Lower lobe of right lung (tissue), 2 donors: ENCODE measurements at regions not wholly inside any gene's neighbourhood (a gene's known extent, or its start where the extent isn't known, plus 50 kb on each side); places are given as distances from the start of the nearest gene placed in this dataset.

Experiments
- ATAC-seq, 2 donors: fragments of 200-7000 bp; cut with Tn5 transposase; one replicate each; pipeline ENCODE4 v1.9.1; 2020 to 2022; ENCODE audit warnings: mild to moderate bottlenecking in 2 of 2, moderate library complexity in 2 of 2
- DNase-seq: peaks from one replicate; pipeline ENCODE4 v3.0.0-alpha.2; 2020
- H3K27ac ChIP-seq: fragments of 200-600 bp; one replicate; pipeline ENCODE4 v1.8.0; 2022
- H3K27me3 ChIP-seq: fragments of 200-600 bp; one replicate; pipeline ENCODE4 v1.8.0; 2022; ENCODE audit warnings: low read depth
- H3K36me3 ChIP-seq: fragments of 200-600 bp; one replicate; pipeline ENCODE4 v1.8.0; 2022; ENCODE audit warnings: mild to moderate bottlenecking
- H3K4me1 ChIP-seq: fragments of 200-600 bp; one replicate; pipeline ENCODE4 v1.8.0; 2022
- H3K4me3 ChIP-seq: fragments of 200-600 bp; one replicate; pipeline ENCODE4 v1.8.0; 2022; ENCODE audit warnings: mild to moderate bottlenecking
- H3K9me3 ChIP-seq: fragments of 200-600 bp; one replicate; pipeline ENCODE4 v1.8.0; 2022
- CTCF ChIP-seq: fragments of 200-600 bp; IDR thresholded peaks from one replicate; pipeline ENCODE4 v1.8.0; 2022; ENCODE audit warnings: antibody characterized with exemption, mild to moderate bottlenecking
- intact Hi-C: fragments of 100-400 bp; cut with DNase I; formaldehyde crosslinking; loops from one replicate; pipeline ENCODE4 v1.11.0; 2022
- donor health status: DM: no; HTN: yes; CAD: no; lungs with severe emphysema.

GRCh38 chr5:103357636-103358035 is 99.1 kb downstream of the MACIR start:
- H3K9me3 ChIP-seq: no peaks in the 10 kb centered on the region
- intact Hi-C loops: no loop called here
- no peaks in the 10 kb centered on the region for H3K36me3 ChIP-seq
- no peaks in the 10 kb centered on the region for H3K27me3 ChIP-seq
- ATAC-seq (no peak), DNase-seq (no peak)
- no peak overlapping the region for H3K27ac ChIP-seq
- no peak overlapping the region for H3K4me3 ChIP-seq
- no peaks in the 10 kb centered on the region for H3K4me1 ChIP-seq
- no peak for TF ChIP-seq CTCF

- Histone ChIP-seq H3K27ac (no peak overlapping the region), H3K36me3 (no peaks in the 10 kb centered on the region), H3K4me3 (no peak overlapping the region), H3K27me3 (no peaks in the 10 kb centered on the region), H3K9me3 (no peaks in the 10 kb centered on the region), H3K4me1 (no peaks in the 10 kb centered on the region)
- ATAC-seq (no peak), DNase-seq (no peak)
- intact Hi-C loops: no loop called here
- TF ChIP-seq CTCF: no peak
These were observed 98.0 kb downstream of the MACIR start for GRCh38 chr5:103356350-103357091.

GRCh38 chr5:103355579-103355978 is 97.0 kb downstream of the MACIR start:
- no peak for DNase-seq
- no peaks in the 10 kb centered on the region for H3K36me3 ChIP-seq
- no peak overlapping the region for H3K4me3 ChIP-seq
- no peak overlapping the region for H3K27ac ChIP-seq
- intact Hi-C loops: no loop called here
- no peak for TF ChIP-seq CTCF
- H3K27me3 ChIP-seq: no peaks in the 10 kb centered on the region
- no peaks in the 10 kb centered on the region for H3K9me3 ChIP-seq
- ATAC-seq: no peak
- no peaks in the 10 kb centered on the region for H3K4me1 ChIP-seq

- Histone ChIP-seq H3K27me3 (no peaks in the 10 kb centered on the region), H3K27ac (no peak overlapping the region), H3K9me3 (no peaks in the 10 kb centered on the region), H3K4me1 (no peaks in the 10 kb centered on the region), H3K4me3 (no peak overlapping the region), H3K36me3 (no peaks in the 10 kb centered on the region)
- ATAC-seq (no peak), DNase-seq (no peak)
- intact Hi-C loops: no loop called here
- TF ChIP-seq CTCF: no peak
These were observed 95.9 kb downstream of the MACIR start for GRCh38 chr5:103354446-103354845.

- no peaks in the 10 kb centered on the region for H3K4me1 ChIP-seq
- no peaks in the 10 kb centered on the region for H3K9me3 ChIP-seq
- no peak overlapping the region for H3K27ac ChIP-seq
- no peaks in the 10 kb centered on the region for H3K36me3 ChIP-seq
- no peak for ATAC-seq
- intact Hi-C loops: no loop called here
- no peaks in the 10 kb centered on the region for H3K27me3 ChIP-seq
- no peak for DNase-seq
- TF ChIP-seq CTCF: no peak
- H3K4me3 ChIP-seq: no peak overlapping the region
These were observed 95.0 kb downstream of the MACIR start for GRCh38 chr5:103353581-103353980.
